H9 (cell line): ENCODE measurements at regions not wholly inside any gene's neighbourhood (a gene's known extent, or its start where the extent isn't known, plus 50 kb on each side); places are given as distances from the start of the nearest gene placed in this dataset.

ENCODE experiments used
- DNase-seq: peaks from one replicate; pipeline ENCODE4 v3.0.0-alpha.2; 2017
- H2AFZ ChIP-seq: one replicate; pipeline ENCODE4 v1.6.1; 2013; ENCODE audit warnings: mild to moderate bottlenecking, low read length, control low read depth, moderate library complexity
- H2AK5ac ChIP-seq: 2 replicates; pipeline ENCODE4 v1.6.1; 2013; ENCODE audit warnings: low read length, control low read depth, mixed read lengths; ENCODE audit not compliant: insufficient read length
- H2BK120ac ChIP-seq: one replicate; pipeline ENCODE4 v1.6.1; 2013; ENCODE audit warnings: low read depth, mild to moderate bottlenecking, low read length, control low read depth, inconsistent platforms; ENCODE audit not compliant: poor library complexity, severe bottlenecking
- H2BK12ac ChIP-seq: 2 replicates; pipeline ENCODE4 v1.6.1; 2013; ENCODE audit warnings: low read length, control low read depth, mixed read lengths, low read depth; ENCODE audit not compliant: insufficient read length
- H2BK15ac ChIP-seq: 2 replicates; pipeline ENCODE4 v1.6.1; 2013; ENCODE audit warnings: low read depth, low read length, control low read depth
- H2BK20ac ChIP-seq: one replicate; pipeline ENCODE4 v1.6.1; 2013; ENCODE audit warnings: low read depth, mild to moderate bottlenecking, low read length, control low read depth, inconsistent platforms; ENCODE audit not compliant: poor library complexity, severe bottlenecking
- H2BK5ac ChIP-seq: 2 replicates; pipeline ENCODE4 v1.6.1; 2013; ENCODE audit warnings: low read length, control low read depth, mixed read lengths; ENCODE audit not compliant: insufficient read length
- H3K14ac ChIP-seq: 2 replicates; pipeline ENCODE4 v1.6.1; 2013; ENCODE audit warnings: low read length, control low read depth; ENCODE audit not compliant: insufficient read depth
- H3K18ac ChIP-seq: 2 replicates; pipeline ENCODE4 v1.6.1; 2013; ENCODE audit warnings: low read depth, mild to moderate bottlenecking, mixed read lengths, low read length, control low read depth; ENCODE audit not compliant: insufficient read length
- H3K23ac ChIP-seq: 2 replicates; pipeline ENCODE4 v1.6.1; 2013; ENCODE audit warnings: low read length, control low read depth, mixed read lengths, low read depth; ENCODE audit not compliant: insufficient read length
- H3K23me2 ChIP-seq: 2 replicates; pipeline ENCODE4 v1.6.1; 2013; ENCODE audit warnings: low read depth, mild to moderate bottlenecking, mixed read lengths, low read length, control low read depth; ENCODE audit not compliant: insufficient read length, poor library complexity, severe bottlenecking
- H3K27ac ChIP-seq: 2 replicates; pipeline ENCODE4 v1.5.1; 2013; ENCODE audit warnings: low read length, control low read depth, mixed read lengths, low read depth; ENCODE audit not compliant: insufficient read length
- H3K27me3 ChIP-seq: 2 replicates; pipeline ENCODE4 v1.6.1; 2013; ENCODE audit warnings: low read length, control low read depth, inconsistent platforms; ENCODE audit not compliant: insufficient read depth
- H3K4ac ChIP-seq: 2 replicates; pipeline ENCODE4 v1.6.1; 2013; ENCODE audit warnings: low read depth, mild to moderate bottlenecking, control low read depth, inconsistent platforms, low read length, moderate library complexity
- H3K4me1 ChIP-seq: 2 replicates; pipeline ENCODE4 v1.6.1; 2013; ENCODE audit warnings: low read length, control low read depth, inconsistent platforms; ENCODE audit not compliant: insufficient read depth
- H3K4me2 ChIP-seq: 2 replicates; pipeline ENCODE4 v1.6.1; 2013; ENCODE audit warnings: low read length, control low read depth, mixed read lengths; ENCODE audit not compliant: insufficient read length, insufficient read depth
- H3K56ac ChIP-seq: 2 replicates; pipeline ENCODE4 v1.6.1; 2013; ENCODE audit warnings: low read depth, mild to moderate bottlenecking, mixed read lengths, low read length, control low read depth; ENCODE audit not compliant: insufficient read length
- H3K79me1 ChIP-seq: 2 replicates; pipeline ENCODE4 v1.6.1; 2013; ENCODE audit warnings: low read depth, mild to moderate bottlenecking, moderate library complexity, low read length, control low read depth, inconsistent platforms; ENCODE audit not compliant: insufficient read depth, poor library complexity, severe bottlenecking
- H3K79me2 ChIP-seq: 2 replicates; pipeline ENCODE4 v1.6.1; 2013; ENCODE audit warnings: low read length, control low read depth, inconsistent platforms; ENCODE audit not compliant: insufficient read depth
- H3K9ac ChIP-seq: 2 replicates; pipeline ENCODE4 v1.6.1; 2013; ENCODE audit warnings: low read length, control low read depth, mixed read lengths; ENCODE audit not compliant: insufficient read length; ENCODE audit errors: extremely low read depth
- H3K9me3 ChIP-seq: one replicate; pipeline ENCODE4 v1.6.1; 2013; ENCODE audit warnings: low read depth, low read length, inconsistent platforms; ENCODE audit not compliant: control insufficient read depth
- H3T11ph ChIP-seq: one replicate; pipeline ENCODE4 v1.6.1; 2013; ENCODE audit warnings: mild to moderate bottlenecking, low read length, control low read depth, inconsistent platforms
- H4K20me1 ChIP-seq: one replicate; pipeline ENCODE4 v1.6.1; 2013; ENCODE audit not compliant: control insufficient read depth, insufficient read length, insufficient read depth
- H4K5ac ChIP-seq: 2 replicates; pipeline ENCODE4 v1.6.1; 2013; ENCODE audit warnings: low read depth, mild to moderate bottlenecking, mixed read lengths, low read length, control low read depth; ENCODE audit not compliant: insufficient read length
- H4K8ac ChIP-seq: replicated peaks from 2 replicates; pipeline ENCODE4 v1.6.1; 2013; ENCODE audit warnings: low read length, control low read depth, mixed read lengths, low read depth; ENCODE audit not compliant: insufficient read length
- H4K91ac ChIP-seq: 2 replicates; pipeline ENCODE4 v1.6.1; 2013; ENCODE audit warnings: low read depth, mild to moderate bottlenecking, moderate library complexity, mixed read lengths, low read length, control low read depth; ENCODE audit not compliant: insufficient read length
- H3K27ac Mint-ChIP-seq, 3 experiments: 2 replicates in 2 of 3; 3 replicates in 1 of 3; pipeline ENCODE4 v1.8.0; 2020 to 2021; ENCODE audit warnings: mixed read lengths in 3 of 3, mild to moderate bottlenecking in 1 of 3, moderate library complexity in 1 of 3
- H3K27me3 Mint-ChIP-seq: 2 replicates; pipeline ENCODE4 v1.8.0; 2021; ENCODE audit warnings: low read depth, mild to moderate bottlenecking, moderate library complexity, mixed read lengths
- H3K36me3 Mint-ChIP-seq, 3 experiments: 2 replicates in 2 of 3; 3 replicates in 1 of 3; pipeline ENCODE4 v1.8.0; 2020 to 2021; ENCODE audit warnings: low read depth in 3 of 3, mixed read lengths in 3 of 3; ENCODE audit not compliant: insufficient read depth in 1 of 3
- H3K4me1 Mint-ChIP-seq, 2 experiments: 2 replicates each; pipeline ENCODE4 v1.8.0; 2020; ENCODE audit warnings: mixed read lengths in 2 of 2
- H3K4me3 Mint-ChIP-seq, 2 experiments: 2 replicates in 1 of 2; 3 replicates in 1 of 2; pipeline ENCODE4 v1.8.0; 2020 to 2021; ENCODE audit warnings: mild to moderate bottlenecking in 2 of 2, mixed read lengths in 2 of 2, moderate library complexity in 1 of 2
- H3K9me3 Mint-ChIP-seq, 2 experiments: 2 replicates in 1 of 2; 3 replicates in 1 of 2; pipeline ENCODE4 v1.8.0; 2020; ENCODE audit warnings: mild to moderate bottlenecking in 2 of 2, mixed read lengths in 2 of 2, moderate library complexity in 1 of 2
- whole genome bisulfite sequencing: extraction: QIAGEN DNeasy Blood & Tissue Kit; methylation state at CpG from one replicate; pipeline ENCODE4 v1.1.7; 2013; ENCODE audit warnings: missing lambda C conversion rate, low lambda C conversion rate, mixed read lengths; ENCODE audit not compliant: insufficient read length; ENCODE audit errors: extremely low coverage; 5-methylcytosine and 5-hydroxymethylcytosine counted together
- TF ChIP-seq, protein P1 (sequence below): fragments of 200-600 bp; sonication (generic); conservative IDR thresholded peaks from 3 replicates; pipeline ENCODE4 v1.8.0; 2021; ENCODE audit warnings: antibody characterized with exemption, mild to moderate bottlenecking

DNA sequence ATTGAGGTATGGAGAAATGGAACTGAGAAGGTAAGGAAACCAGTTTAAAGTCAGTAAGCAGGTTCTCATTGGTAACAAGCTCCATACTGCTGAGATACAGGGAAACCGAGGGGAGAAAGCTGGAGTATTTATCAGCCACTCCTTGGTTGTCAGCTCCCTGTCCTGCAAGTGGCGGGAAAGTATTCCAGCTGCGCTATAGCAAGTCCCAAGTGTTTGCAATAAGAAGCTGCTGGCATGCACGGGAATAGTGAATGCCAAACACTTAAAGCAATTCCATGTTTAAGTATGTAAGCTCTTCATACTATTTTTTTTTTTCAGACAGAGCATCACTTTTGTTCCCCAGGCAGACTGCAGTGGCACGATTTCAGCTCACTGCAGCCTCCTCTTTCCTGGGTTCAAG is 1601.1 kb downstream of the SUCLG1 start:
- Mint-ChIP-seq H3K4me3 (no peak overlapping the region), H3K36me3 (no peaks in the 10 kb centered on the region), H3K27ac (no peak overlapping the region), H3K4me1 (peaks cover 2% of the 10 kb centered on the region in 2 experiments), H3K9me3 (no peaks in the 10 kb centered on the region), H3K27me3 (no peaks in the 10 kb centered on the region)
- H3K27ac ChIP-seq, result no peak overlapping the region
- H3T11ph ChIP-seq, result no peak overlapping the region
- no peak overlapping the region for H4K8ac ChIP-seq
- H3K23ac ChIP-seq, result no peak overlapping the region
- H3K9me3 ChIP-seq, result no peaks in the 10 kb centered on the region
- no peak overlapping the region for H2BK15ac ChIP-seq
- no peaks in the 10 kb centered on the region for H3K27me3 ChIP-seq
- no peaks in the 10 kb centered on the region for H3K4me1 ChIP-seq
- no peak overlapping the region for H3K14ac ChIP-seq
- WGBS, result no CpG with 5 or more reads among the region's 5 CpGs
- H4K20me1 ChIP-seq, result no peaks in the 10 kb centered on the region
- no peak overlapping the region for H3K4ac ChIP-seq
- H2BK12ac ChIP-seq, result no peak overlapping the region
- no peak overlapping the region for H2BK120ac ChIP-seq
- H3K56ac ChIP-seq, result no peak overlapping the region
- H3K4me2 ChIP-seq, result no peak overlapping the region
- H2BK20ac ChIP-seq, result no peak overlapping the region
- TF ChIP-seq, protein P1, sequence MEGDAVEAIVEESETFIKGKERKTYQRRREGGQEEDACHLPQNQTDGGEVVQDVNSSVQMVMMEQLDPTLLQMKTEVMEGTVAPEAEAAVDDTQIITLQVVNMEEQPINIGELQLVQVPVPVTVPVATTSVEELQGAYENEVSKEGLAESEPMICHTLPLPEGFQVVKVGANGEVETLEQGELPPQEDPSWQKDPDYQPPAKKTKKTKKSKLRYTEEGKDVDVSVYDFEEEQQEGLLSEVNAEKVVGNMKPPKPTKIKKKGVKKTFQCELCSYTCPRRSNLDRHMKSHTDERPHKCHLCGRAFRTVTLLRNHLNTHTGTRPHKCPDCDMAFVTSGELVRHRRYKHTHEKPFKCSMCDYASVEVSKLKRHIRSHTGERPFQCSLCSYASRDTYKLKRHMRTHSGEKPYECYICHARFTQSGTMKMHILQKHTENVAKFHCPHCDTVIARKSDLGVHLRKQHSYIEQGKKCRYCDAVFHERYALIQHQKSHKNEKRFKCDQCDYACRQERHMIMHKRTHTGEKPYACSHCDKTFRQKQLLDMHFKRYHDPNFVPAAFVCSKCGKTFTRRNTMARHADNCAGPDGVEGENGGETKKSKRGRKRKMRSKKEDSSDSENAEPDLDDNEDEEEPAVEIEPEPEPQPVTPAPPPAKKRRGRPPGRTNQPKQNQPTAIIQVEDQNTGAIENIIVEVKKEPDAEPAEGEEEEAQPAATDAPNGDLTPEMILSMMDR, result no peak
- H3K79me1 ChIP-seq, result no peaks in the 10 kb centered on the region
- no peak overlapping the region for H4K91ac ChIP-seq
- no peak overlapping the region for H3K18ac ChIP-seq
- H3K23me2 ChIP-seq, result peaks cover 3% of the 10 kb centered on the region
- H2AFZ ChIP-seq, result no peak overlapping the region
- H2BK5ac ChIP-seq, result no peak overlapping the region
- no peak for DNase-seq
- no peak overlapping the region for H3K9ac ChIP-seq
- no peak overlapping the region for H4K5ac ChIP-seq
- H3K79me2 ChIP-seq, result no peaks in the 10 kb centered on the region
- H2AK5ac ChIP-seq, result no peak overlapping the region
